ENCODE measurements at regions not wholly inside any gene's neighbourhood (a gene's known extent, or its start where the extent isn't known, plus 50 kb on each side); places are given as distances from the start of the nearest gene placed in this dataset.
A peak's percentile ranks its signal among the peaks of the same experiment; 100 is the strongest.
"Not testable (repeated sequence)": the region's sequence is repeated elsewhere in the genome, so short reads cannot be mapped to it uniquely, and the experiment has no call there.

DNA sequence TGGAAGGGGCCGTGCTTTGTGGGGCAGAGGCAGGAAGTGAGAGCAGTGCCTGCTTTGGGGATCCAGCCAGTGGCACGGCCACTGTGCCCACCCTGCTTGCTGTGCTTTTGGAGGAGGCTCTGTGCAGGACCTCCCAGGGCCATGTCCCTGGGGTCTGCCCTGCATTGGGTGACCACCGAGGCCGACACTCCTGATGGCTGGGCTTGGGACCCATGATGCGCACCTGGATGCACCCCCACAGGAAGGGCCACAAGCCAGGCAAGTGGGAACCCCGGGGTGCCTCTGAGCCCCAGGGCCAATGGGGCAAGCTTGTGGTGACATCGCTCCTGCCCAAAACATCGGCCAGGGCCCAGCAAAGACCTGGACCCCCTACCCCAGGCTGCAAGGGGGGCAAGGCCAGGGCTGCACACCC lies 738.6 kb upstream of the GJE1 start:
- no peak for DNase-seq (ENCODE audit: low spot score)

DNA sequence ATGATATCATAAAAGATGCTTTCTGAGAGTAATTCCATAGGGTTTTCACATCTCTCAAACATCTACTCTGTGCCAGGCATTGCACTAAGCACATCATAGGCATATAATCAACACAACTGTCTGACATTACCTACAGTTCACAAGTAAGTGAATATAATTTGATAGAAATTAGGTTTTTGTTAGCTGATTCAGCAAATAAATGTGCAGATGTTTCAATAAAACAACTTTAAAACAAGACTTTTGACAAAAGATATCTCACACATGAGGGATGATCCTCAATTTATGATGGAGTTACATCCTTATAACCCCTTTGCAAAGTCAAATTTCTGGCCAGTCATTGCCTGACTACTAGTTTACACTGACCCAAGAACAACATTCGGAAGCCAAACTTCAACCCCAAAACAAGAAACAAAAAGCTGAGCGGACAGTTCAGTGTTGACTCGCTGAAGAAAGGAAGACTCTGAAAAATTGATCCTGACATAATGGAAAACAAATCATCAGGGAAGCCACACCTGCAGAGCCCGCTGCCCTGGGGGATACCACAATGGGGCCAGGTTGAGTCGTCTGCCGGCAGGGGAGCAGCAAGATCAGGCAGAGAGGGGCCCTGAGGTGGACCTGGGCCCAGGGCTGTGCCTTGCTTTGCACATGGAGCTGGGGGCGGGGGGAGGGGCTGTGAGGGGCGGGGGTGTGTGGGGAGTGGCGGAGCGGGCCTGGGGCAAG lies 739.2 kb upstream of the GJE1 start:
- DNase-seq (ENCODE audit: low spot score), result no peak

DNA sequence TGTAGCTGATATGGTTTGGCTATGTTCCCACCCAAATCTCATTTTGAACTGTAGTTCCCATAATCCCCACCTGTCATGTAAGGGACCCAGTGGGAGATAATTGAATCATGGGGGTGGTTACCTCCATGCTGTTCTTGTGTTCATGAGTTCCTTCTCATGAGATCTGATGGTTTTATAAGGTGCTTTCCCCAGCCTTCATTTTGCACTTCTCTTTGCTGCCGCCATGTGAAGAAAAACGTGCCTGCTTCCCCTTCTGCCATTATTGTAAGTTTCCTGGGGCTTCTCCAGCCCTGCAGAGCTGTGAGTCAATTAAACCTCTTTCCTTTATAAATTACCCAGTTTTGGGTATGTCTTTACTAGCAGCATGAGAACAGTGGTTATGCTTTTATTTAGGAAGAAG lies 741.6 kb upstream of the GJE1 start:
- not testable (repeated sequence) for DNase-seq (ENCODE audit: low spot score)

DNA sequence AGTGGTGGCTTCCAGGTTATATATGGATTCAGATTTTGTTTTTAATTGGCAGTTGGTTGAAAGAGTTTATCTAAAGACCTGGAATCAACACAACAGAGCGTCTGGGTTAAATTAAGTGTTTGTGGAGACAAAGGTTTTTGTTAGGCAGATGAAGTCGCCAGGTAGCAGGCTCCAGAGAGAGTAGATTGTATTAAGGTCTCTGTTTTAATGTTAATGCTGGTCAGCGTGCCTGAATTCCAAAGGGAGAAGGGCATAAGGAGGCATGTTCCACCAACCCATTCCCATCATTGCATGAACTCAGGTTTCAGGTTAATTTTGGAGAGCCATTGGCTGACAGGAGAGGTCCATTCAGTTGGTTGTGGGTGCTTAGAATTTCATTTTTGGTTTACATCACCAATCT lies 744.1 kb upstream of the GJE1 start:
- no peak for DNase-seq (ENCODE audit: low spot score)

DNA sequence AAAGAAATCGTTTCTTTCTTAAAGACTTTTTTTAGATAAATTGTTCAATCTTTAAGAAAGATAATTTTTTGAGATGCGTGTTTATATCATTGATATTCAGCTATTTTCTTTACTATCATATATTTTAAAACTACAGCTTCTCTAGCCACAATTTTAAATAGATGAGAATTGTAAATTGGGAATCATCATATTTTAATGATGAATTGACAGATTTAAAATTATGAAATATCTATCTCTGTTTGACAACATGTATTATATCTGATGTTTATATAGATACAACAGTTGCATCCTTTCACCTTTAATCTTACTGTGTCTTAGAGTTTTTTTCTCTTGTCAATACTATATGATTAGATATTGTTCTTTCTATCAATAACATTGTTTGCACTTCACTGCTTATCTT lies 762.3 kb upstream of the GJE1 start:
- no peak for DNase-seq (ENCODE audit: low spot score)

DNA sequence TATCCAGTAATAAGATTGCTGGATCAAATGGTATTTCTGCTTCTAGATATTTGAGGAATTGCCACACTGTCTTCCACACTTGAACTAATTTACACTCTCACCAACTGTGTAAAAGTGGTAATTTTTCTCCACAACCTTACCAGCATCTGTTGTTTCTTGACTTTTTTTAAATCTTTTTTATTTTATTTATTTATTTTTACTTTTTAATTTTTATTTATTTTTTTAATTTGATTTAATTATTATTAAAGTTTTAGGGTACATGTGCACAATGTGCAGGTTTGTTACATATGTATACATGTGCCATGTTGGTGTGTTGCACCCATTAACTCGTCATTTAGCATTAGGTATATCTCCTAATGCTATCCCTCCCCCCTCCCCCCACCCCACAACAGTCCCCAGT lies 765.9 kb upstream of the GJE1 start:
- not testable (repeated sequence) for DNase-seq (ENCODE audit: low spot score)

DNA sequence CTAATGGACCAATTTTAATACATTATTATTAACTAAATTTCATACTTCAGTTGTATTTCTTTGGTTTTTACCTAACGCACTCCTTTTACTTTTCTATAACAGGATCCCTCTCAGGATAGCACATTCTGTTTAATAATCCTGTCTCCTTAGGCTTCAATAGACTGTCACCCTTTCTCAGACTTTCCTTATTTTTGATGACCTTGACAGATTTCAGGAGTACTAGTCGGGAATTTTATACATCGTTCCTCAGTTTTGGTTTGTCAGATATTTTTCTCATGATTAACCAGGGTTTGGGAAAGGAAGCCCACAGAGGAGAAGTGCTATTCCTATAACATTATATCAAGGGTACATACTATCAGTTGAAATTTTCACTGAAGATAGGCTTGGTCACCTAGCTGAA lies 768.0 kb upstream of the GJE1 start:
- no peak for DNase-seq (ENCODE audit: low spot score)

DNA sequence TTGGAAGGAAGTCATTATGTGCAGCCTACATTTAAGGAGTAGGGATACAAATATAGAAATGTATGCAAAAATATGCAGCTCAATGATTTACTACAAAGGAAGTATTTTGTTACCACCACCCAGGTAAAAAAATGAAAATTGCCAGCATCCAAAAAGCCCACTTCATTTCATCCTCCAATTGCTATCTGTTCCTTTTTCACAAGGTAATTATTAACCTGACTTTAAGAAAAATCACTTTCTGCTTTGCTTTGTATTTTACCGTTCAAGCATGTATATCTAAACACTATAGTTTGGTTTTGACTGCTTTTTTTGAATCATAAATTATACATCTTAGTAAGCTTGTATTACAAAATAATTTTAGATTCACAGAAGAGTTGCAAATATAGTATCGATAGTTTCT lies 768.5 kb upstream of the GJE1 start:
- DNase-seq (ENCODE audit: low spot score), result no peak

DNA sequence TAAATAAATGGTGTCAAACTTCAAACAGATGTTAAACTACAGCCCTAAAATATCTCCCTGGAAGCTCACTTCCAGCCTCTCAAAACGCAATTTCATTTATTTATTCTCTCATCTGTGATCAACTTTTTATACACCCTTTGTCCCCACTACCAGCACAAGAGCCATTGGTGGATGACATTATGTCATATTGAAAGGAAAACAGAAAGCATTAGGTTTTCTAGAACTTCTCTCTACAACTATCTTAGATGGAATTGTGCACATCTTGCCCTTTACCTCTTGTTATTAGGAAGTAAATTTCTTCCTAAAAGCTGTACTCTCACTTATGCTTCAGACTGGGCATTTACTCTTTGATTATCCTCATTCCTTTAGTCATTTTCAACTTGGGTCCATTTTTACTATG lies 771.2 kb upstream of the GJE1 start:
- no peak for DNase-seq (ENCODE audit: low spot score)

DNA sequence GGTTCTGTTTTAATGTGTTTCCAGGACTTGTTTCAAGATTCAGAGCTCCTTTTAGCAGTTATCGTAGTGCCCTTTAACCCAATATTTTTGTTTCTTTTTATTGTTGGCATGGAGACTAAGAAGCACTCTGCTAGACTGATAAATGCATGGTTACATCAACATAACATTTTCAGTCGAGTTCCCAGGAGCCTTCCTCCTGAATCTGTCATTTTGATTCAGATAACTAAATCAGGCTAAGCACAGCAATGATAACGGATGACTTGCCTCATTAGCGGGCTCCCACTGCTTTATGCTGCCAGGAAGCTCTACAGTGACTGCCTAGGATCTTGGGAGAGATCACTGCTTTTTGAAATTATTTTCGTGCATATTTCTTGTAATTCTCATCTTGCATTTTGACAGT lies 772.8 kb upstream of the GJE1 start:
- DNase-seq (ENCODE audit: low spot score), result no peak

DNA sequence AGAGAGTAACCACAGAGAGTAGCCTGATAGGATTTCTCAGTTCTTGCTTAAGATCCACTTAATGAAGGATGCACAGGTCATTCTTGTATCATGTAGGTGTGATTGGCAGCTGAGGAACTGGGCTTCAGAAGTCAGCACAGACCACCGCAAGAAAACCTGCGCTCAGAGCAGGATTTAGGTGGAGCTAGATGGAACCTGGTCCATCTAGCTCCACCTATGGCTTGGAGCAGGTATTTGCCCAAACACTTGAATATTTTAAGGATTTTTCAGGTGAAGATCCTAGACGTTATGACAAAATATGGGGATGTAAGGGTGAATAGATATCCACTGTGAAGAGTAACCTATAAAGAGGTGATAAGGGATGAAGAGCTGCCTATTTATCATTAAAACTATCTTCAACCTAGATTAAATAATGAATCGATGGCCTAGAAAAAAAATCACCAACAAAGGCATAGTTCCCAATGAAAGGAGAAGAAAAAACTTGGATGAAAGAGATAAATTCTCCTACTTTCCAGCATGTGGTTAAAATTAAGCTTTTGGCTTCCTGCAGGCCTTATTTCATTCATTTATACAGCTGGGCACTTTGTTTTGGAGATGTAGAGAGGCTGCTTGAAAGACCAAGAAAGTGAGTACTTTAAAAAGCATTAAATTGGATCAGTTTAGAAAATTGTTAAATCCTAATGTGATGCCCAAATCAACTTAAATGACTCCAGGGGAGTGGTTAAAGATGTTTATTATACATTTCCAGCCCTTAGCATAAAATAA lies 778.4 kb upstream of the GJE1 start:
- no peak for DNase-seq (ENCODE audit: low spot score)

DNA sequence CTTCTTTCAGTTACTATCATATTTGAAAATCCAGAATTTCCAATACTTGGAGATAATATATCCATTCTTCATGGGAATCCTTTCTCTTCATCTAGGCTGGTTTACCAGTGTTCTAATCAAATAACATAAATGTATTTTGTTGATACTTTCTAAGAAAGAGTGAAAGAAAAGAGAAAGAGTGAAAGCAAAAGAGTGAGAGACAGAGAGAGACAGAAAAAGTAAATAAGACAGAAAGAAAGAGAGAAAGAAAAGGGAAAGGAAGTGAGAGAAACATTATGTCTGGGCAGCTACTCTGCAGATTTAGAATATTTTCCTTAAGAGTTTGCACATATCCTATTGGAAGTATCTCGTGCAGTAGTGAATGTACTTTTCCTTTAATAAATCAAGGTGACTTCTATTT lies 781.0 kb upstream of the GJE1 start:
- DNase-seq (ENCODE audit: low spot score), result no peak

DNA sequence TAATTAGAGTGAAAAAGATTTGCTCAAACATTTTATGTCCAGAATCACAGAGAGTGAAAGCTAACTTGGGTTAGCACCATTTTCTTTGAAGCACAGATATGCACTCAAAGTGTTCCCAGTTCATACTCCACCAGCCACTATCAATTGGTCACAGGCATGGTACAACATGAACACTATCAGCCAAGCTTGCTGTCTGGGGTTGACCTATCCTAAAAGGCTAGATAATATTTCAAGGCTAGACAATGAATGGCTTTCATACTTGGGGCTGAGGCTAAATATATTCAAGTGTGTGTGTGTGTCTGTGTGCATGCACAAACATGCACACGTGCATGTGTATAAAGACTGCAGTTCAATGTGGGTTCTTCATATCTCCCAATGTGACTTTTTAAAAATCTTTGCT lies 783.0 kb upstream of the GJE1 start:
- DNase-seq (ENCODE audit: low spot score), result no peak

DNA sequence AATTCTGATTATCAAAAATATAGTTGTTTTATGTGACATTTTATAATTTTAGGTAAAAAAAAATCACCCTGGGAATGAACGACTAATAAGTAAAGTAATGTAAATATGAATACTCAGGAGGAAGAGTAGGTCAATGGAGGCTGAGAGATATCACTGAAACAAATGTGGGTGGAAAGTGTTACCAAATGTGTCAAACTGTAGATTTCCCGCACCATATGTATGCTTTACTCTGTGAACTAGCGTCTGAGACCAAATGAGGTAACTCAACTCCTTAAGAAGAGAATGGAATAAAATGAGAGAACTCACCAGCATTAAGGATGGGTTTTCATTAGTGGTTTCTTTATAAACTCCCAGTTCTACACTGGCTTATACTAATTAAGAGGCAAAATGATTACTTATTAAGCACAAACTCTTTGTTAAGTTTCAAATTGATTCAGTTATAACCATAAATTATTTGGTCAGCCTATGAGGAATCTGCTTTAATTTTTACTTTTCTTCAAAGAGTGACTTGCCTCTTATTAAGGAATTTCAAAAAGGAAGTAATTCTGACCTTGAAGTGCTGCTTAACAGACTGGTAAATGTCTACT lies 784.7 kb upstream of the GJE1 start:
- no peak for DNase-seq (ENCODE audit: low spot score)

DNA sequence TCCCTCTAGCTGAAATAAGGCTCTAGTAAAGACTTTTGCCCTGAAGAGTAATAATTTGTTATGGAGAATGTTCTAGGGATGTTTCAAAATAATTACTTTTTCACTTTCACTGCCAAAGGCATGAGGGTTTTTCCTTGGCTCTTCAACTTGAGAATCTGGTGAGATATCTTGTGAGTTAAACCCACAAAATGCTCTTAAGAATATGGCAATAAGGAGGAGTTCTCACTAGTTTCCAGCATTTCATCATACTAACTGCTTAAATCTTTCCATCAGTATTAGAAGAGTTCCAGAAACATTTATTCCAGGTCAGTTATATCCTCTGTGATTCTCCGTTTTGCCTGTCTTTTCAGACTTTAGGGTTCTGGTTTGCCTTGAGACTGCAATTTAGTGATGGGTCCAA lies 785.6 kb upstream of the GJE1 start:
- no peak for DNase-seq (ENCODE audit: low spot score)

DNA sequence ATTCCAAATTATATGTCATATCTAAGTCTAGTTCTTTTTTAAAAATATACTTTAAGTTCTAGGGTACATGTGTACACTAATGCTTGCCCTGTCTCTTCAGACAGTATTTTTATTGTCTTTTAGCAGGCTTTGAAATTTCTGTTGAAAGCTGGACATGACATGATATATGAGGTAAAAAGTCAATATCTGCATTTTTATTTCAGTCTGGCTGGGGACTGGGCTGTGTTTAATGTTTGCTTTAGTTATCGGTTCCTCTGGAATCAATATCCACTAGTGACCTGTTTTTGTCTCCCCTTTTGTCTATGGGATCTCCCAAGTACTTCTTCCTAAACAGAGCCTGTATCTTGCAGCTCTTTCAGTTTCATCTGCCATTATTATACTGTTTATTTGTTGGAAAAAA lies 786.2 kb upstream of the GJE1 start:
- DNase-seq (ENCODE audit: low spot score), result no peak

DNA sequence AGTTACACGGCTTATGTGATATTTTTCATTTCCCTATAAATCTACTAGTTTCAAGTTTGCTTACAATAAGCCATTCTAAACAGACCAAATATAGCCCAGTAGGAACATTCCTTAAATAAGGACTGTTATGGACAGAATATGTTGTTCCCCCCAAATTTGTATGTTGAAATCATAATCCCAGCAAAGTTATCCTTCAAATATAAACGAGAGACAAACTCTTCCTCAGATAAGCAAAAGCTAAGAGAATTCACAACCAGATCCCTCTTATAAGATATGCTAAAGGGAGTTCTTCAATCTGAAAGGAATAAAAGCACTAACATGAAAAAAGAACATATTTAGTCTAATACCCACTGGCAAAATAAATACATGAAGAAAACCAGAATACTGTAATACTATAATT lies 795.5 kb upstream of the GJE1 start:
- no peak for DNase-seq (ENCODE audit: low spot score)

DNA sequence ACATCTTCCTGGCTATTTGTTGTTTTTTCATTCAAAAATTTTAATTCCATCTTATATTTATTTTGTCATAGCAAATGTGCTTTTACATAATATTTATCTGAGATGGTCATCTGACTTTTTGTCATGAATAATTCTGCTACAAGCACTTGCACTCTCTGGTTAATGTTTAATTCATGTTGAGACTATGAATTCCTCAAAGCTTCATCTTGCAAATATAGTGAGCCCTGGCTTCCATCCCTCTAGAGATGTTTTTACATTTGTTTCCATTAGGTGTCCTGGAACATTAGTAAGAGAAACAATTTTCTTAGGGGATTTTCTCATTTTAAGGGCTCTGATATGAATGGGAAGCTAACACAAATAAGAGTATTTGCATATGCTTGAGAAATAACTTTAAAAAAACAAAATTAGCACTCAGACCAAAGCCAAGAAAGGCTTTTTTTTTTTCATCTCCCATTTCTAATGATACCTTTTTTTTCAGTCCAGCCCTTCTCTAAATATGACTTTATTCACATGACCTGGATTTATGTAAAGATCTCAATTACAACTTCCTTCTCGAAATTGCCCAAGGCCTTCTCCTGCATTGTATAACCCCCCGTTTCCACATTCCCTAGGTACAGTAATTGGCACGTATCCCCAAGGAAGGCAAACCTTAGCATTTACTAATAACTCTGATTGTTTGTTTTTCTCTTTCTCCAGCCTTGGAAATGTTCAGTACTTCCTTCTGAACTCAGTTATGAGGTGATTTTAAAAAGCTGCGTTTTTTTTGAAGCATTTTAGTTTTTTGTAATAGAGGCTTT lies 797.0 kb upstream of the GJE1 start:
- no peak for DNase-seq (ENCODE audit: low spot score)

DNA sequence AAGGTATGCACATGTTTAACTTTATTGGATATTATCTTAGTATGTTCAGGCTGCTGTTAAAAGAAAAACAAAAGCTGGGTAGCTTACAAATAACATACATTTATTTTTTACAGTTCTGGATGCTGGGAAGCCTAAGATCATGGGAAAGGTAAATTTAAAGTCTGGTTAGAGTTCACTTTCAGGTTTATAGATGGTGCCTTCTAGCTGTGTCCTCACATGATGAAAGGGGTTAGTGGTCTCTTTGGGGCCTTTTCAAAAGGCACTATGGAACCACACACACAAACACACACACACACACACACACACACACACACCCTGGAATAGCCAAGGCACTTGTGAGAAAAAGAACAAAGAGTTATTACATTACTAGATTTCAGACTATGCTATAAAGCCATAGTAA lies 805.8 kb upstream of the GJE1 start:
- DNase-seq (ENCODE audit: low spot score), result peak; percentile 0

DNA sequence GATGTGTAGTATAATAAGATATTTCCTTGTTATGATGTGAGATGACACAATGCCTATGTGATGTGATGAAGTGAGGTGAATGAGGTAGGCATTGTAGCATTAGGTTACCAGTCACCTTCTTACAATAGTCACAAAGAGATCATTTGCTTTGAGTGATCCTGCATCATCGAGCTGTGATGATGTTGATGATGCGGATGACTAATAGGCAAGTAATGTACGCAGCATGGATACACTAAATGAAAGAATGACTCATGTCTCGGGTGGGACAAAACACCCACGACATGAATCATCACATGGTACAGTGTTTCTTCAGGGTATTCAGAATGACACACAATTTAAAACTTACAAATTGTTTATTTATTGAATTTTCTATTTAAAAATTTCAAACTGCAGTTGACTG lies 806.3 kb upstream of the GJE1 start:
- DNase-seq (ENCODE audit: low spot score), result peak; percentile 89

DNA sequence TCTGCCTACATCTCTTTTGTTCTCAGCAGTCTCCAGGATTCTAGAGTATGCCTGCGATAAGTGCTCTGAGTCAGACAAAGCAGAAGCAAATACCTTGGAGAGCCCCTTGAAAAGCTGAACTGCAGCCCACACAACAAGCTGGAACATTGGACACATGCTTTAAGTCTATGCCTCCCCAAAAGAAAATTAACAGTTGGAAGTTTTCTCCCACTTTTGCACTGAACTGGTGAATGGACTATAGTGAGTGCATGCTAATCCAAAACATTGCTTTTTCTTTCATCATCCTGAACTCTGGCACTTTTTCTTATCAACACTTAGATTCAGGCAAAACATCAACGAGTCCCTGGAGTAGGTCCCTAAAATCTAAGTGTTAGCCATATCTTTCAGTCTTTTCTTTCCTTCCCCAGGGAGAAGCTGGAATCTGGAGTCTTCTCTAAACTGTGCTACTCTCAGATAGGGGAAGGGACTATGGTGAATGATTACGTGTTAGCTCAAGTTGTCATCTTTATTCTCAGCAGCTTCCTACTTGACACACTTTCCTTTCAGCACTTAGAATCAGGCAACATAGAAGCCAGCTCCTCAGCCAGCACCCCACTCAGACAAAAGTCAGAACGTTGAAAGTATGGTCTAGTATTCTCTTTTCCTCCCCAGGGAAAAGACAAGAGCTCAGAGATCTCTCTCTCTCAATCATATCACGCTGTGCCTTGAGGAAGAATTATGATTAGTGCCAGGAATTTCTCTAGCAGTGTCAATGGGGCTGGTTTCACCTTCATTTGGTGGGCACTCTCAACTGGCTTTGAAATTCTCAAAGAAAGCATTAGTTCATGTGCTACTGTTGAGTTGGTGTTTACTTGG lies 811.0 kb upstream of the GJE1 start:
- DNase-seq (ENCODE audit: low spot score), result peak; percentile 0

DNA sequence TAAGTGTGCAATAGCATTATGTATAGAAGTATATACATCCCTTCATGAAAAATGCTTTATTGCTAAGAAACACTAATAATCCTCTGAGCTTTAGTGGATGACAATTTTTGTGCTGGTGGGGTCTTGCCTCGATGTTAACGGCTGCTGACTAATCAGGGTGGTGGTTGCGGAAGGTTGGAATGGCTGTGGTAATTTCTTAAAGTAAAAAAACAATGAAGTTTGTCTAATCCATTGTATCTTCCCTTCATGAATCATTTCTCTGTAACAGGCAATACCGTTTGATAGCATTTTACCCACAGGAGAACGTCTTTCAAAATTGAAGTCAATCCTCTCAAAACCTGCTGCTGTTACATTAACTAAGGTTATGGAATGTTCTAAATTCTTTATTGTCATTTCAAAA lies 816.5 kb upstream of the GJE1 start:
- DNase-seq (ENCODE audit: low spot score), result no peak
